GM23338 (cell line): ENCODE measurements at regions not wholly inside any gene's neighbourhood (a gene's known extent, or its start where the extent isn't known, plus 50 kb on each side); places are given as distances from the start of the nearest gene placed in this dataset.

Experiments
- CTCF ChIP-seq, 2 experiments: fragments of 200-600 bp in 1 of 2; sonication (generic) in 1 of 2; conservative IDR thresholded peaks; 2 replicates each; pipeline versions ENCODE4 v1.5.1 to v1.6.1; 2016 to 2017; ENCODE audit warnings: antibody characterized with exemption in 2 of 2, low read depth in 2 of 2, mild to moderate bottlenecking in 2 of 2, moderate library complexity in 1 of 2
- ETS1 ChIP-seq: IDR thresholded peaks from 2 replicates; pipeline ENCODE4 v1.6.1; 2016; ENCODE audit warnings: antibody characterized with exemption
- EZH2 ChIP-seq: fragments of 200-600 bp; sonication (generic); IDR thresholded peaks from one replicate; pipeline ENCODE4 v1.8.0; 2017; ENCODE audit warnings: antibody characterized with exemption, mild to moderate bottlenecking, low read depth; ENCODE audit not compliant: unreplicated experiment
- EZH2phosphoT487 ChIP-seq: fragments of 200-600 bp; sonication (generic); IDR thresholded peaks from one replicate; pipeline ENCODE4 v1.8.1; 2018; ENCODE audit warnings: antibody characterized with exemption; ENCODE audit not compliant: unreplicated experiment
- NANOG ChIP-seq: IDR thresholded peaks from 2 replicates; pipeline ENCODE4 v1.6.1; 2016; ENCODE audit warnings: antibody characterized with exemption, borderline replicate concordance
- POLR2AphosphoS5 ChIP-seq: IDR thresholded peaks from 2 replicates; pipeline ENCODE4 v1.6.1; 2016; ENCODE audit warnings: antibody characterized with exemption, low read depth

GRCh38 chr11:90500922-90501568, 278.2 kb upstream of the CHORDC1 start:
- TF ChIP-seq CTCF (conservative IDR thresholded peaks at IDR 0.05; ENCODE audit: low read depth in 2 of 2) (no peak), POLR2AphosphoS5 (no peak), EZH2 (no peak), NANOG (no peak), EZH2phosphoT487 (no peak), ETS1 (no peak)
